SJSA1 (cell line): ENCODE measurements at regions not wholly inside any gene's neighbourhood (a gene's known extent, or its start where the extent isn't known, plus 50 kb on each side); places are given as distances from the start of the nearest gene placed in this dataset.
"Not testable (repeated sequence)": the region's sequence is repeated elsewhere in the genome, so short reads cannot be mapped to it uniquely, and the experiment has no call there.

Experiments
- DNase-seq, 2 experiments: peaks; one replicate each; pipeline ENCODE4 v3.0.0-alpha.2; 2015 to 2020; ENCODE audit warnings: low spot score in 2 of 2, low read depth in 1 of 2
- H3K27ac ChIP-seq: fragments of 250-450 bp; sonication (Bioruptor Pico); 2 replicates; pipeline ENCODE4 v1.5.1; 2020; ENCODE audit warnings: mild to moderate bottlenecking, moderate library complexity
- H3K27me3 ChIP-seq: fragments of 250-450 bp; sonication (Bioruptor Pico); replicated peaks from 2 replicates; pipeline ENCODE4 v1.5.1; 2020; ENCODE audit warnings: mild to moderate bottlenecking, moderate library complexity
- H3K36me3 ChIP-seq: fragments of 250-450 bp; sonication (Bioruptor Pico); 2 replicates; pipeline ENCODE4 v1.5.1; 2020; ENCODE audit warnings: mild to moderate bottlenecking
- H3K4me1 ChIP-seq: fragments of 250-450 bp; sonication (Bioruptor Pico); replicated peaks from 2 replicates; pipeline ENCODE4 v1.6.1; 2021; ENCODE audit warnings: mild to moderate bottlenecking
- H3K4me3 ChIP-seq: fragments of 250-450 bp; sonication (Bioruptor Pico); 2 replicates; pipeline ENCODE4 v1.5.1; 2020; ENCODE audit warnings: mild to moderate bottlenecking
- H3K9me3 ChIP-seq: fragments of 250-450 bp; sonication (Bioruptor Pico); replicated peaks from 2 replicates; pipeline ENCODE4 v1.5.1; 2020; ENCODE audit warnings: mild to moderate bottlenecking

DNA sequence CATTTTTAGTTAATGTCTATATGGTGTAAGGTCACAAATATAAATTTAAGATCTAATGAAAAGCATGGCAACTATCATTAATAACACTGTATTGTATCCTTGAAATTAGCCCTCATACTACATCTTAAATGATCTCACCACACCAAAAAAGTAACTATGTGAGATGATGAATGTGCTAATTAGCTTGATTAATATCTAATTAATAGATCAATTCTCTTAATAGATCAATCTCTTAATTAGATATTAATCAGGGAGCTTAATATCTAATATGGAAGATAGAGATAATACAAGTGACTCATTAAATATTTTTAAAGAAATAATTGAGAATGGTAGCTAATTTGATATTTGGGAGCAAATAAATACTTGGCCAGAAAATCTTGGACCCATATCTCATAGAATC is 178.5 kb upstream of the FAT3 start:
- Histone ChIP-seq H3K27ac (no peak overlapping the region), H3K4me3 (no peak overlapping the region), H3K4me1 (no peaks in the 10 kb centered on the region), H3K36me3 (no peaks in the 10 kb centered on the region), H3K27me3 (no peaks in the 10 kb centered on the region), H3K9me3 (no peaks in the 10 kb centered on the region)
- no peak for DNase-seq

DNA sequence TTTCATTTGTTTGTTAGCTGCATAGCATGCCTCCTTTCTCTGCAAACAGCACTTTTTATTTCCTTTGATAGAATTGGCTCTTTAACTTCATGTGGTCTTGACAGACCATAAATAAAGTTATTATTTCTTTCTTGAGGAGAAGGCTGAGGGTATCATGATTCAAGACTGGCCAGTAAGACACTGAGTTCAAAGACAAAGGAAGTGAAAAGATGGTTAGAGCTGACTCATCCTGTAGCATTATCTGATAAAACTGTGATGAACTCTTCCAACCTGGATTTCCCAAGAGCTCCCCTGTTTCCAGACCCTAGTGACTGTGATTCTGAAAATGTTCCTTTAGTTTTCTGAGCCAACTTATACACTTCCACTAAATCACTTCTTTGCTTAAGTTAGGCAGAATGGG is 179.3 kb upstream of the FAT3 start:
- Histone ChIP-seq H3K27me3 (no peaks in the 10 kb centered on the region), H3K4me1 (no peaks in the 10 kb centered on the region), H3K9me3 (no peaks in the 10 kb centered on the region), H3K36me3 (no peaks in the 10 kb centered on the region), H3K27ac (no peak overlapping the region), H3K4me3 (no peak overlapping the region)
- DNase-seq, result no peak

DNA sequence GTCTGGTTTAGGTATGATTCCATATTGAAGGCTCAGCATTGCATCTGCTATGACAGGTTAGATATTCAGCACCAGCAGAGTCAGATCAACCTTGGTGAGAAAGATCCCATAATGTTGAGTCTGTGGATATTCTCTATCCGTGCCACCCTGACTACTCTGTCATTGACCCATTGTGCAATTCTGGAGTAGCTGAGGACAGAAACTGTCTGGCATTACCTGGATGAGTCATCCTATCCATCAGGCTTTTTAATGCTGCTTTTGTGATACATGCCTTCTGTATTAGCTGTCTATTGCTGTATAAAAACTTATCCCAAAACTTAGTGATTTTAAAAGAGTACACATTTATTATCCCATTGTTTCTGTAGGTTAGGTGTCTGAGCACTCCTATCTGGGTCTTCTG is 189.1 kb upstream of the FAT3 start:
- Histone ChIP-seq H3K27ac (no peak overlapping the region), H3K27me3 (no peaks in the 10 kb centered on the region), H3K9me3 (no peaks in the 10 kb centered on the region), H3K4me3 (no peak overlapping the region), H3K4me1 (no peaks in the 10 kb centered on the region), H3K36me3 (no peaks in the 10 kb centered on the region)
- no peak for DNase-seq

DNA sequence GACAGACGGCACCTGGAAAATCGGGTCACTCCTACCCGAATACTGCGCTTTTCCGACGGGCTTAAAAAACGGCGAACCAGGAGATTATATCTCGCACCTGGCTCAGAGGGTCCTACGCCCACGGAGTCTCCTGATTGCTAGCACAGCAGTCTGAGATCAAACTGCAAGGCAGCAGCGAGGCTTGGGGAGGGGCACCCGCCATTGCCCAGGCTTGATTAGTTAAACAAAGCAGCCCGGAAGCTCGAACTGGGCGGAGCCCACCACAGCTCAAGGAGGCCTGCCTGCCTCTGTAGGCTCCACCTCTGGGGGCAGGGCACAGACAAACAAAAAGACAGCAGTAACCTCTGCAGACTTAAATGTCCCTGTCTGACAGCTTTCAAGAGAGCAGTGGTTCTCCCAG is 197.5 kb upstream of the FAT3 start:
- not testable (repeated sequence) for H3K4me1 ChIP-seq, H3K27me3 ChIP-seq, H3K27ac ChIP-seq, DNase-seq, H3K36me3 ChIP-seq, H3K9me3 ChIP-seq, H3K4me3 ChIP-seq

DNA sequence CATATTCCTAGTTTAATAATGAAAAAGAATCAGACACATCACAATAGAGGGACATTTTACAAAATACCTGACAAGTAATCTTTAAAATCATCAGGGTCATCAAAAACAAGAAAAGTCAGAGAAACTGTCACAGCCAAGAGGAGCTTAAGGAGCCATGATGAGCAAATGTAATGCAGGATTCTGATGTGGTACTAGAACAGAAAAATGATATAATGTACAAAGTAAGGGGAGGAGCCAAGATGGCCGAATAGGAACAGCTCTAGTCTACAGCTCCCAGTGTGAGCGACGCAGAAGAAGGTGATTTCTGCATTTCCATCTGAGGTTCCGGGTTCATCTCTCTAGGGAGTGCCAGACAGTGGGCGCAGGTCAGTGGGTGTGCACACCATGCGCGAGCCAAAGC is 198.0 kb upstream of the FAT3 start:
- no peak overlapping the region for H3K4me3 ChIP-seq
- H3K36me3 ChIP-seq, result no peaks in the 10 kb centered on the region

DNA sequence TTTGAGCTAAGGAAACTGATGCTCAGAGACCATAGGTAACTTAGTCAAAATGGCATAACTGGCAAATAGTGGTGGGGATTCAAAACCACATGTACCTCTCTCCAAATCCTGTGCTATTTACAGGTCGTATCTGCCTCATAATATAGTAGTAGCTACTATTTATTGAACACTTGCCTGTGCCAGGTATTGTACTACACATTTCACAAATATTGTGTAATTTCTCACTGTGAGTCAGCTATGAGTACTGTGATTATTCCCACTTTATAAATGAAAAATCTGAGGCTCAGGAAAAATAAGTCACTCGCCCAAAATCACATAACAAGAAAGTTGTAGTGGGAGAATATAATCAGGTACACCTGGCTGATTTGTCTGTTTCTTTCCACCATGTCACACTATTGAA is 199.8 kb upstream of the FAT3 start:
- Histone ChIP-seq H3K27me3 (no peaks in the 10 kb centered on the region), H3K9me3 (no peaks in the 10 kb centered on the region), H3K36me3 (no peaks in the 10 kb centered on the region), H3K27ac (no peak overlapping the region), H3K4me1 (no peaks in the 10 kb centered on the region), H3K4me3 (no peak overlapping the region)
- no peak for DNase-seq

More for the DNA sequence above, 198.0 kb upstream of the FAT3 start:
- DNase-seq, result no peak
- Histone ChIP-seq H3K27me3 (no peaks in the 10 kb centered on the region), H3K4me1 (no peaks in the 10 kb centered on the region), H3K27ac (no peak overlapping the region), H3K9me3 (no peaks in the 10 kb centered on the region)

DNA sequence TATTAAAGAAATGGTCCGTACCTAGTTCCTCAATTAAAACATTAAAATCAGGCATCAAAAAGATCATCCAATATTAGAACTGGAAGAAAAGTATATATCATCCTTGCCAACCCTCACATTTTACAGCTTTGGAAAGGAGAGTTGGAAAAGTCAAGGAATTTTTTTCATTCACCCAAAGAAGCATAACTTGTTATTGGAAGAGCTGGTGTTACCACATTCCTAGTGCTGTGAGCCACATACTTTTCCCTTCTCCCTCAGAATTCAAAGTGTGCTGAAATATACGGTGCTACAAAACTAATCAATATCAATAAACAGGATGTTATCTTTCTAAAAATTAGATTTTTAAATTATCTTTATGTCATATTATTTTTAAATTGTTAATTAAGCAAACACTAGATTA is 202.1 kb upstream of the FAT3 start:
- DNase-seq, result no peak
- no peaks in the 10 kb centered on the region for H3K9me3 ChIP-seq
- H3K27me3 ChIP-seq, result no peaks in the 10 kb centered on the region
- H3K4me1 ChIP-seq, result no peaks in the 10 kb centered on the region
- no peak overlapping the region for H3K4me3 ChIP-seq
- H3K27ac ChIP-seq, result no peak overlapping the region
- no peaks in the 10 kb centered on the region for H3K36me3 ChIP-seq

DNA sequence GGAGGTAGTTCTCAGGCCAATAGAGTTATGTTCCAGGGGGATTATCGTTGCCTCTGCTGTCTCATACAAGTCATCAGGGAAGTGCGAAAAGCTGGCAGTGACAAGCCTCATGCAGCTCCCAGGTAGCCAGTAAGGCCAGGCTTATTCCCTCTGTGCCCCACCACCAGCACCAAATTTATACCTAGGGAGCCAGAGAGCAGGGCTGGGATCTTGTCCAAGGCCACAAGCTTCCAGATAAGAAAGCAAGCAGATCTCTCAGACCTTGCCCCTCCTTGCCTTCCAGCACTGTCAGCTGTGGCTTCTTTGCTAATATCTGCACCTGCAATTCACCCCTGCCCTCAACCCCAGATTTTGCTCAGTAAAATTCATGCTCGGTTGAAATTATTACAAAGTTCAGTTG is 206.3 kb upstream of the FAT3 start:
- DNase-seq, result no peak
- Histone ChIP-seq H3K36me3 (no peaks in the 10 kb centered on the region), H3K27ac (no peak overlapping the region), H3K4me3 (no peak overlapping the region), H3K27me3 (no peaks in the 10 kb centered on the region), H3K9me3 (no peaks in the 10 kb centered on the region), H3K4me1 (no peaks in the 10 kb centered on the region)

DNA sequence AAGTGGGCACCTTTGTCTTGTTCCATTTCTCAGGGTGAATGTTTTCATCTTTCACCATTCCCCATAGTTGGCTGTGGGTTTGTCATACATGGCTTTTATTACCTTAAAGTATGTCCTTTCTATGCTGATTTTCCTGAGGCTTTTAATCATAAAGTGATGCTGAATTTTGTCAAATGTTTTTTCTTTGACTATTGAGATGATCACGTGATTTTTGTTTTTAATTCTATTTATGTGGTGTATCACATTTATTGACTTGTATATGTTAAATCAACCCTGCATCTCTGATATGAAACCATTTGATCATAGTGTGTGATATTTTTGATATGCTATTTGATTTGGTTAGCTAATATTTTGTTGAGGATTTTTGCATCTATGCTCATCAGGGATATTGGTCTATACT is 216.4 kb upstream of the FAT3 start:
- no peaks in the 10 kb centered on the region for H3K27me3 ChIP-seq
- H3K4me3 ChIP-seq, result no peak overlapping the region
- no peaks in the 10 kb centered on the region for H3K9me3 ChIP-seq
- no peaks in the 10 kb centered on the region for H3K36me3 ChIP-seq
- DNase-seq, result no peak
- no peaks in the 10 kb centered on the region for H3K4me1 ChIP-seq
- H3K27ac ChIP-seq, result no peak overlapping the region

DNA sequence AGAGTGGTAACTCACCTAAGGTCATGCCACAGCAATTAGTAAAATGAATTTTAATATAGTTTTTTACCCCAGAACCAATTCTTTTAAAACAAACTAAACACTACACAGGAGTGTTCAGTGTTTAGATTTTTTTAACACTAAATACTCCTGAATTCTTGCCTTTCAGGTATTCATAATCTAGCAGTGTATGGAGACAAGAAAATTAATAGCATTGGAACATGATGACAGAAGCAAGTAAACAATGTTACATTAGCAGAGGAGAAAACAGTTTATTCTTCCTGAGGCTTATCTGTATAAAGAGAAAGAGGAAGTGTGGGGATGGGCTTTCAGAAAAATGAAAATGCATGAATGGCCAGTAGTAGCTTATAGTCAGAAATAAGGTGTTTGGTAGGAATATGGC is 222.1 kb upstream of the FAT3 start:
- Histone ChIP-seq H3K4me3 (no peak overlapping the region), H3K9me3 (no peaks in the 10 kb centered on the region), H3K27ac (no peak overlapping the region), H3K36me3 (no peaks in the 10 kb centered on the region), H3K27me3 (no peaks in the 10 kb centered on the region), H3K4me1 (no peaks in the 10 kb centered on the region)
- no peak for DNase-seq

DNA sequence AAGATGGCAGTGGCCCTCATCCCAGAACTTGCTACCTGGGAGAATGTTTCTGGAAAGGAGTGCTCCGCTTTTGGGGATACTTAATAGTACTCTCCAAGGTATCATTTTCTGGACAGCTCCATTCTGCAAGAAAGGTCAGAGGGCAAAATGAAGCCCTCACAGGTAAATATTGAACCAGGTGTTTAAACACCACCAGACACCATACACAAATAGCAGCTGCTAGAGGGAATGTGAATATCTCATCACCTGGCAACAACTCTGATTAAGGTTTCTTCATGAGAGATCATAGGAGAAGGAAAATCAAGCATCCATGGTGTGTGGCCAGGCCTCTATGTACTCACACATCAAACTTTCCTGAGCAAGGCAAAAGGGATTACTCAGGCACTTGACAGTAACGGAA is 226.1 kb upstream of the FAT3 start:
- no peak overlapping the region for H3K27ac ChIP-seq
- H3K9me3 ChIP-seq, result no peaks in the 10 kb centered on the region
- no peaks in the 10 kb centered on the region for H3K4me1 ChIP-seq
- H3K4me3 ChIP-seq, result no peak overlapping the region
- no peak for DNase-seq
- no peaks in the 10 kb centered on the region for H3K27me3 ChIP-seq
- no peaks in the 10 kb centered on the region for H3K36me3 ChIP-seq

DNA sequence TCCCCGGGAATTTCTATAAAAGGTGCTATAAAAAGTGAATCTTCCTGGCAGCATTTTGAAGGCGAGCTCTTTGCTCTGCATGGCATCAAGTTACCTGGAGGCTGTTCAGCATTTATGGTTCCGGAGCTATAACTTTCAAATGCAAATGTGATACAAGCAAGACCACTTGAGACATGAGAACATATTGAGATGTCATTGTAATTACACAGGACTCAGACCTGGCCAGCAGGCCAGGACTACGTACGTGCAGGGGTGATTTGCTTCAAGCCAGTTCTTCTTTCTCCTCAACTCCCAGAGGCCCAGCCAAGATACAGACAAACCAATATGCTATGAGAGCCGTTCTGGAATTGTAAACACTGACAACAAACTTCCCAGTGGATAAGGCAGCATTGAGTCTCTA is 227.4 kb upstream of the FAT3 start:
- Histone ChIP-seq H3K4me3 (no peak overlapping the region), H3K27me3 (no peaks in the 10 kb centered on the region), H3K36me3 (no peaks in the 10 kb centered on the region), H3K9me3 (no peaks in the 10 kb centered on the region), H3K4me1 (no peaks in the 10 kb centered on the region), H3K27ac (no peak overlapping the region)
- no peak for DNase-seq

DNA sequence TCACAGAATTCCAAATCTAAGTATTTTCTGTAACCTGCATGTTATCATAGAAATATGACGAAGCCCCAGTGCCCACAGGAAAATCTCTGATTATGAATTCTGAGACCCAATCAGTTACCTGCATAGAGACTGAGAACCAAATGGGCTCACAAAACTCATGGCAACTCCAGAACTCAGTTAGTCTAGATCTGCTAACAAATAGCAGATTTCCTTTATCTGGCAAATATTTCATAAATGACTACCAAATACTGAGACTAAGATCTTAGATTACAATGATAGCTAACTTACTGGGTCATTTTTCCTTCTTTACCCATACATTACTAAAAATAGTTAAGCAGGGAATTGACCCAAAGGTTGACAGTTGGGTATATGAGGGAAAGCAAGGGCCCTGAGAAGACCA is 228.1 kb upstream of the FAT3 start:
- DNase-seq, result no peak
- Histone ChIP-seq H3K36me3 (no peaks in the 10 kb centered on the region), H3K4me3 (no peak overlapping the region), H3K9me3 (no peaks in the 10 kb centered on the region), H3K4me1 (no peaks in the 10 kb centered on the region), H3K27me3 (no peaks in the 10 kb centered on the region), H3K27ac (no peak overlapping the region)

DNA sequence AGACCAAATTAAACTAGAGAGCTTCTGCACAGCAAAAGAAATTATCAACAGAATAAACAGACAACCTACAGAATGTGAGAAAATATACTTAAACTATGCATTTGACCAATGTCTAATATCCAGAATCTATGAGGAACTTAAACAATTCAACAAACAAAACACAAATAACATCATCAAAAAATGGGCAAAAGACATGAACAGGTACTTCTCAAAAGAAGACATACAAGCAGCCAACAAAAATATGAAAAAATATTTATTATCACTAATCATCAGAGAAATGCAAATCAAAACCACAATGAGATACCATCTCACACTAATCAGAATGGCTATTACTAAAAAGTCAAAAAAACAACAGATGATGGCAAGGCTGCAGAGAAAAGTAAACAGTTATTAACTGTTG is 236.2 kb upstream of the FAT3 start:
- not testable (repeated sequence) for DNase-seq, H3K36me3 ChIP-seq, H3K27ac ChIP-seq, H3K27me3 ChIP-seq, H3K4me1 ChIP-seq, H3K9me3 ChIP-seq, H3K4me3 ChIP-seq

DNA sequence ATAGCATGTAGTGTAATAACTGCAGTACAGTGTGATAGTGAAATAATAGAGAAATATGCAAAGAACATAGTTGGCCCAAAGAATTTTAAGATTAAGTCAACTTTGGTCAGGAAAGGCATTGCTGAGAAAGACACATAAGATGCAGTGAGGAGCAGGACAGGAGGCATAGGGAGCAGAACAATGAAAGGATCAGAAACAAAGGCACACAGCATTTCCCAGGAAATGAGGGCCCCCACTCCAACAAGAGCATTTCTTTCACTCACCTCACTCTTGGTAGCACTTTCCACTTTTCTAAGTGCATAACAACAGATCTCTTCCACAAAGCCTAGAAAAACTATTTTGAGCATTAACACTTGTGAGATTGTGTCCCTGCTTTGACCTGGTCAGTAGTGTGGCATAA is 238.4 kb upstream of the FAT3 start:
- DNase-seq, result no peak
- Histone ChIP-seq H3K36me3 (no peaks in the 10 kb centered on the region), H3K27me3 (no peaks in the 10 kb centered on the region), H3K4me3 (no peak overlapping the region), H3K9me3 (no peaks in the 10 kb centered on the region), H3K27ac (no peak overlapping the region), H3K4me1 (no peaks in the 10 kb centered on the region)
